GM12873 (cell line): ENCODE measurements at regions not wholly inside any gene's neighbourhood (a gene's known extent, or its start where the extent isn't known, plus 50 kb on each side); places are given as distances from the start of the nearest gene placed in this dataset.

Experiments
- TF ChIP-seq, protein P1 (sequence below): IDR thresholded peaks from 2 replicates; pipeline ENCODE4 v1.5.1; 2012; ENCODE audit warnings: low read depth, mild to moderate bottlenecking, moderate library complexity, low read length, control low read depth; ENCODE audit not compliant: insufficient read depth; ENCODE audit errors: missing control alignments

DNA sequence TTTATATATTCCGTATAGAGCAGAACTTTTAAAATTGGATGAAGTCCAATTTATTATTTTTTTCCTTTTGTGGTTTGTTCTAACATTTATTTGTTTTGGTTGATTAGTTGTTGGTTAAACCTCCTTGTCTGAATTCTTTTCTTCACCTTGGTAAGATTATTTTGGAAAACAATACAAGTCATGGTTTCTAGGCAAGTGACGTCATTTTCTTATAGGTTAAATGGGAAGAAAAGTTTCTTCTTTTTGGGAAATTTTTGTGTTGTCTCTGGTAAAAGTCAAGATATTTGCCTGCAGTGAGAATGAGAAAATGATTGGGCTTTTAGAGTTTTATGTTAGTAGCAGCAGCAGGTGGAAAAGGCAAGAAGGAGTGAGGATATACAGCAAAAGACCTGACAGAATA lies 197.9 kb downstream of the OTOR start:
- TF ChIP-seq, protein P1, sequence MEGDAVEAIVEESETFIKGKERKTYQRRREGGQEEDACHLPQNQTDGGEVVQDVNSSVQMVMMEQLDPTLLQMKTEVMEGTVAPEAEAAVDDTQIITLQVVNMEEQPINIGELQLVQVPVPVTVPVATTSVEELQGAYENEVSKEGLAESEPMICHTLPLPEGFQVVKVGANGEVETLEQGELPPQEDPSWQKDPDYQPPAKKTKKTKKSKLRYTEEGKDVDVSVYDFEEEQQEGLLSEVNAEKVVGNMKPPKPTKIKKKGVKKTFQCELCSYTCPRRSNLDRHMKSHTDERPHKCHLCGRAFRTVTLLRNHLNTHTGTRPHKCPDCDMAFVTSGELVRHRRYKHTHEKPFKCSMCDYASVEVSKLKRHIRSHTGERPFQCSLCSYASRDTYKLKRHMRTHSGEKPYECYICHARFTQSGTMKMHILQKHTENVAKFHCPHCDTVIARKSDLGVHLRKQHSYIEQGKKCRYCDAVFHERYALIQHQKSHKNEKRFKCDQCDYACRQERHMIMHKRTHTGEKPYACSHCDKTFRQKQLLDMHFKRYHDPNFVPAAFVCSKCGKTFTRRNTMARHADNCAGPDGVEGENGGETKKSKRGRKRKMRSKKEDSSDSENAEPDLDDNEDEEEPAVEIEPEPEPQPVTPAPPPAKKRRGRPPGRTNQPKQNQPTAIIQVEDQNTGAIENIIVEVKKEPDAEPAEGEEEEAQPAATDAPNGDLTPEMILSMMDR, result no peak

DNA sequence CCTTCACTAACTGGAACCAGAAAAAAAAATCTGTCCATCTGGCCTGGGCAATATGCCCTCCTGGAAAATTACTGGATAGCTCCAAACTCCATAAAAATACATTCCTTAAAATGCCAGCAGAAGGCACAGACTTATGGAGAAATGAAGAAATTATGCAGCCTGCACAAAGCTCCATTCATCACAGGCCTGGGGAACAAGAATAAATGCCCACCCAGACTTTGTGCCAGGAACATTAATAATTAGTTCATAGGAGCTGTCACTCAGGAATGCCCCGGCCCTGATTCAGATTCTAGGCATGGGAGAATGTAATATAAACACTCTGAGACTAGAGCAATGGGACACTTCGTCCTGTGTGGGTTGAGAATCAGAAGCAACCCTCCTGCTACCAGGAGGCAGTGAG lies 199.3 kb downstream of the OTOR start:
- TF ChIP-seq, protein P1, result no peak

DNA sequence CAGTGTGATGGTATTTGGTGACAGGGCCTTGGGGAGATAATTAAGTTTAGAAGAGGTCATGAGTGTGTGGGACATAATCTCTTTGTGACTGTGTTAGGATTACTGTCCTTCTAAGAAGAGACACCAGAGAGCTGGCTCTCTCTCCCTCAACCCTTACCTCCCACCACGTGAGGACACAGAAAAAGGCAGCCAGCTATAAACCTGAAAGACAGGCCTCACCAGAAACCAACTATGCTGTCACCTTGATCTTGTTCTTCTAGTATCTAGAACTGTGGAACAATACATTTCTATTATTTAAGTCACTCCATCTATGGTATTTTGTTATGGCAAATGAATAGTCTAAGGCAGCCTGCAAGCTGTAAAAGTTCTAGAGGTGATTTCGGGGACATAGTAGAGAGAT lies 203.7 kb downstream of the OTOR start:
- TF ChIP-seq, protein P1, result no peak

DNA sequence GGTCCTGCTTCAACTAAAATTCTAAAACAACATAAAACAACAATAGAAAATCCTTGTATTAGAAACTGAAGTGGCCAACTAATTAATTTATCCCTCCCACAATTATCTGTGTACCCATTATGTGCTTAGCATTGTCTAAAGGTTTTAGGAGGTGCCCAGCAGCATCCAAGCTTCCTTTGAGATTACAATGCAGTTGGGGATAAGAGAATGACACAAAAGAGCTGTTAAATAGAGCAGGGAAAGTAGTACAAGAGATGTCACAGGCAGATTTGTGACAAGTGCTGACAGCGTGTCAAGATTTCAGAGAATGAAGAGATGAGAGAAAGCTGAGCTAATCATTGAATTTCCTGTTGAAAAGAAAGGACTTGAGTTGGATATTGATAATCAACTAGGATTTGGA lies 204.8 kb downstream of the OTOR start:
- TF ChIP-seq, protein P1, result no peak

DNA sequence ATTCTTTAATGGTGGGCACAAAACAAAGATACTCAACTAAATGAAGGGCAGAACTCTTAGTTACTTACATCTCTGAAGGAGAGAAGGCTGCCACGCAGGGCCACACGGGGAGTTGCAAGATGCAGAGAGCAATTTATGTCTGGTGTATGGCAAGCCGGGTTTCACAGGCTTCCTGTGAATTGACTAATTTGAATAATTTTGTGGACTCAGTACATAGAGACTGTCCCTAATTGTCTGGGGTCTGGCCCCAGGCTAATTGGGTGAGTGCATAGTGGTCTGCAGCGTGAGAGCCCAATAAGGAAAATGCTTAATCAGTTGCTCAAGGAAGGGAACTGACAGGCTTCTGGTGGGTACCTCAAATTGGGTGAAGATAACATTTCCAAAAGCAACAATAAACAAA lies 205.7 kb downstream of the OTOR start:
- TF ChIP-seq, protein P1, result no peak

DNA sequence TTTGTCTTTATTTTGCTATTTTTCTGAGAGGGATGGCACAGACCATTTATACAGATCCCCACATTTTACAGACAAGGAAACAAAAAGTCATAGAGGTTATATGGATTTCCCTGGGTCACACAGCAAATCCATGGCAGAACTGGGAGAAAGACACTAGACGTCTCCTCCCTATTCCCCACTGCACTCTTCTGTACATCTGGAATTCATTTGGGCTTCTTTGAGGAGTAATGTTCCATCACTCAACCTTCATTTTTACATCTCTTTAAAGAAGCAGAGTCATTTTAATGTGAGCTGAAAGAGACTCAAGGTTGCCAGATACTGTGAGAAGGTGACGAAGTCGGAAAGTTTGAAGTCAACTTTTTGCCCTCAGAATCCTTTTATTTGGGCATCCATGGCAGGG lies 207.3 kb downstream of the OTOR start:
- TF ChIP-seq, protein P1, result no peak

DNA sequence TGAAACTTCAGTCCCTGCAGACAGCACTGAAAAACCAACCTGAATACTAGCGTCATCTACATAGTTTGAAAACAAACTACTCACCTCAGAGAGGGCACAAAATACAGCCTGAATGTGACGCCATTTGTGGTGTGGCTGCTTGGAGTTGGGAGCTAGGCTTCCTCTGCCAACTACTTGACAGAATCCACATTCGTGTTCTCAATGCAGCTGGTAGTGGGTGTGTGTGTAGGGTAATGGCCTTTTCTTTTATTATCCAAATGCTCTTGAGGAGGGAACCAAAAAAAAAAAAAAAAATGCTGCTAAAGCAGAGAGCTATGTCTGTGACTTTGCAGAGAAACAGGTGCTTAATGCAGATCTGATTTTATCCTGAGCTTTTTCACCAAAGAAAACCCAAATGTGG lies 207.8 kb downstream of the OTOR start:
- TF ChIP-seq, protein P1, result no peak

DNA sequence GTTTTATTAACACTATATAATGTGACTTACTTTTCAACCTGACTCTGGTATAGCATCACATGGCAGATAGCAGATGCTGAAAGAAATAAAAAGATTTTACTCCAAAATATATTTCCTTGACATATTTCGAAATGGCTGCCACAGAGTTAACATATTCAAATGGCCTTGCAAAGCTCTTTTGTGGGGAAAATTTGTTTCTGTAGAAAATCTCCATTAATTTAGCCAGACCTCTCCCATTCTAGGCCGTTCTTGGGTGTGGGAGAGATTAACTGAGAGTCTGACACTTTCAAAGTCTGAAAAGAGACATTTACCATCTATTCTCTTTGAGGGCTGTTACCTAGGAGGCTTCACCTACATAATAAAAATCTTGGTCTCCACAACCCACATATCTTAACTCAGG lies 217.2 kb downstream of the OTOR start:
- TF ChIP-seq, protein P1, result no peak
